Muscle of arm (tissue), 1 donor: ENCODE measurements at regions not wholly inside any gene's neighbourhood (a gene's known extent, or its start where the extent isn't known, plus 50 kb on each side); places are given as distances from the start of the nearest gene placed in this dataset.

Experiments
- DNase-seq: peaks from one replicate; pipeline ENCODE4 v3.0.0-alpha.2; 2013

DNA sequence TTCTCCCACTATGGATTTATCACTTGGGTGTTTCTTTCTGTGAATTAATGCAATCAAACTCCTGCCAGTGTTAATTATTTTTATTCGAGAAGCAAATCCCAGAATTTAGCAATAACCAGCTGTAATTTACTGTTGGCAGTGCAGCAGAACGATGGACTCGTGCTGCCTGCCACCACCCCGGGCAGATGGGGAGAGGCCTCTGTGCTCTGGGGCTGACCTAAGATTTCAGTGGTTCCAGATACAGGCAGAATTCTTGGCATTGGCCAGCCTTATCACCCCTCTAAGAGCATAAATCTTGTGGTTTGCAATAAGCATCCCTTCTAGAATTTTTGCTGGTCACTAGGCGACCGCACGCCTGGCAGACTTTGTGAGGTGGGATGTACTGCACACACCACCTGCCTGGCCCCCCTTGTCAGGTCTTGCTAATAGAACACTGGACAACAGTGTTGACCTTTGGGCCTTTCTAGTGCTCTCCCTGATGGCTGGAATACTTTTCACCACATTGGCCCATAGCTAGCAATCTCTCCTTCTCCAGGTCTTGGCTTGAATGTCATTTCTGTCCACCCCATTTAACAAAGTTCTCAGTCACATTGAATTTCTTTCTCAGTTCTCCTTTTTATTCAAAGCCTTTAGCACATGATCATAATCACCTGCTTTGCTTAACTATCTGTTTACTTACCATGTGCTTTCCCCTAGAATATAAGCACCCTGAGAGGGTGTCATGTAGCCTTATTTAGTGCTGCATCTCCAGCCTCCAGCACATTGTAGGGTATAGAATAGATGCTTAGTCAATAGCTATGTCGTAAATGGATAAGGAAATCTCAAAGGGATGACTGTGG is 122.1 kb upstream of the DYNLRB2 start:
- no peak for DNase-seq

- no peak for DNase-seq
Observed at GRCh38 chr16:80417706-80418271, 123.0 kb upstream of the DYNLRB2 start.

- no peak for DNase-seq
Observed at GRCh38 chr16:80408014-80408413, 132.8 kb upstream of the DYNLRB2 start.

DNA sequence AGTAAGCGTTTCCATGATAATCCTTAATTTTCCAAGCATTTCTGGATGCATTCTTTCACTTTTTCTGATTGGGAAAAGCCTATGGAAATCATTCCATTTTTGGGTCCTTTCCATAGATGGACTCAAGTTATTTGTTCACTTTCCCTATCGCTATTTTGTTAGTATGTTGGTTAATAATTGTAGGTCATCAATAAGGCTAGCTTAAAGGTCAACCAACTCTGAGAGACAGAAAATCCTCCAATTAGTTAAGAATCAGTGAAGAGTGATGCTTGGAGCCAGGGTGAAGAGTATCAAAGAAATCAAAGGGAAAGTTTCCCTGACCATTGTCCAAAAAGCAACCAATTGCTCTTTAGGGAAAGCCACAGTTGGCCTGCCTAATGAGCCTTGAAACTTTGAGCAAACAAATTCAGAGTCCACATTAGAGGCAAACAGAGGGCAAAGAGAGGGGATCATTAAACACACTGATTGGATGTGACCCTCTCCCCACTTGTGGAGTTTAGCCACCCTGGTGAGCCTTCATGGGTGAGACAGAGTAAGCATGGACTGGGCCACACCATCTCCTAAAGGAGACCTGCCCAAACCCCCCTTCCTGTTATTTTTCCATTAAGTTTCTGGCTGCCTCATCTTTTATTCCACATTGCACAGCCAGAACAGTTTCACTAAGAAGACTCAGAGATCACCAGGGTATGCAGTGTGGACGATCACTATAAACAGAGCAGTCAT is 133.4 kb upstream of the DYNLRB2 start:
- no peak for DNase-seq

DNA sequence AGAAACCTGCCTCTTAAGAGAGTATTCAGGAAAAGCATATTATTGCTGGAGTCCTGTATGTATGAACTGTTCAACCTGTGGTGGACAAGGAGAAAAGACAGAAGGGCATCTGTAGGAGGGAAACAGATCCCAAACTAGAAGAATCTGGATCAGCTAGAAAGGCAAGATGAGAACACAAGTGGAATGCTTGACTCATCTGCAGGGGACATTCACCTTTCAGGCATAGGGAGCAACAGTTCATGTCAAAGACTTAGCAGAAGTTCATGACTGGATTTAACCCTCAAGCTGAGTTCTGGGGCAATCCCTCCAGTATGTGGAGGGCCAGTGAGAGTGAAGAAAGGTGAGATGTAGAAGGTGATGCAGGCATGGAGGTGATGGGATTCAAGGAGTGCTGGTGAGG is 135.9 kb upstream of the DYNLRB2 start:
- no peak for DNase-seq

DNA sequence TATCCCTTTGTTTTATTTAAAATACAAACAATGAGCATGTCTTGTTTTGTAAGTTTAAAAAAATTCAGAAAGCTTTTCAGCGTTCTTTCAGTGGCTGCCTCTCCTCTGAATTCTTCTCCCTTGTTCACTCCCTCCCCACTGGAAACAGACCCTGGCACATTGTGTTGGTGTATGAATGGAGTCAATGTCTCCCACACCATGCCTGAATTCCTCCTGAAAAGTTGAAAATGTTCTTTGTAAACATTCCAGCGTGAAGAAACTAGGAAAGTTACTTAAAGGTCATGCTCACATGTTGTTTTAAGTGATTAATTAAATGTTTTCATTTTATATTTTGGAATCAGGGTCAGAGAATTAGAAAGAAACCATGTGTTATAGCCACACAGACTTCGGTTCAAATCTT is 136.9 kb upstream of the DYNLRB2 start:
- DNase-seq, result no peak

- no peak for DNase-seq
Observed at GRCh38 chr16:80390871-80391489, 149.8 kb upstream of the DYNLRB2 start.

GRCh38 chr16:80390046-80390445 is 150.7 kb upstream of the DYNLRB2 start:
- no peak for DNase-seq

- no peak for DNase-seq
Observed at GRCh38 chr16:80389338-80389737, 151.5 kb upstream of the DYNLRB2 start.

GRCh38 chr16:80387318-80387921 is 153.4 kb upstream of the DYNLRB2 start:
- no peak for DNase-seq

DNA sequence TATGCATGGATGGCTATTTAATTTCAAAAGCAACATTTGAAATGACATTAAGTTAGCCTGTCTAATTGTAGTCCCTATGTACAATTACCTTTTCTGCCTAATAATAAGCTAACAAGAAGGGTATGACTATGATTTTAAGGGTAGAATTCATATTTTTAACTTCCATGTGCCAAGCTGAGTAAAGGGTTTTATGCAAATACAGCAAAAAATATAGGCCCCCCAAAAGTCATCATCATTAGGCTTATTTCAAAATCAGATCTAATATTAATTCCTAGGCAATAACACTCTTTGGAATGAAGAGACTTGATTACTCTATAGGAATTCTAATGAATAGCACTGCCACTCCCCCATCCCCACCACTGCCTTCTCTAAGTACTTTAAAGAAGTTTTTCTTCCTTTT is 155.9 kb upstream of the DYNLRB2 start:
- no peak for DNase-seq

GRCh38 chr16:80380514-80380913 is 160.3 kb upstream of the DYNLRB2 start:
- no peak for DNase-seq

GRCh38 chr16:80377096-80377956 is 163.5 kb upstream of the DYNLRB2 start:
- peak; percentile 73 for DNase-seq

- no peak for DNase-seq
Observed at GRCh38 chr16:80375973-80376372, 164.8 kb upstream of the DYNLRB2 start.

GRCh38 chr16:80375513-80375912 is 165.3 kb upstream of the DYNLRB2 start:
- DNase-seq, result no peak

DNA sequence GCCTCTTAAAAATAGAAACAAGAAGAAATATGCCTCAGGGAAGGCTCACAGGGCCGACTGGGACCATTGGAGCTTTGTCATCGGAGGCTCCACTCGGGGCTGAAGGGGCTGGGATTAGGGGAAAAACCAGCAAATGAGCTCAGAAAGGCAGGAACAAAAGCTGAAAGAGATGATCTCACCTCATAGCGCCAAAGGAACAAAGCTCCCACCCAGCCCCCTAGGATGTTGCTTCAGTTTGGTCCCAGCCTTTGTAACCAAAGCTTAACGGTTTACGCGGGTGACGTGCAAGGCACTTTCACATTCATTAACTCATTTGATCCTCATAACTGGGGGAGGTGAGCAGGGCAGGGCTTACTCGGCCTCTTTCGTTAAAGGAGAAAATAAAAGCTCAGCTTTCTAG is 168.5 kb upstream of the DYNLRB2 start:
- DNase-seq, result no peak

DNA sequence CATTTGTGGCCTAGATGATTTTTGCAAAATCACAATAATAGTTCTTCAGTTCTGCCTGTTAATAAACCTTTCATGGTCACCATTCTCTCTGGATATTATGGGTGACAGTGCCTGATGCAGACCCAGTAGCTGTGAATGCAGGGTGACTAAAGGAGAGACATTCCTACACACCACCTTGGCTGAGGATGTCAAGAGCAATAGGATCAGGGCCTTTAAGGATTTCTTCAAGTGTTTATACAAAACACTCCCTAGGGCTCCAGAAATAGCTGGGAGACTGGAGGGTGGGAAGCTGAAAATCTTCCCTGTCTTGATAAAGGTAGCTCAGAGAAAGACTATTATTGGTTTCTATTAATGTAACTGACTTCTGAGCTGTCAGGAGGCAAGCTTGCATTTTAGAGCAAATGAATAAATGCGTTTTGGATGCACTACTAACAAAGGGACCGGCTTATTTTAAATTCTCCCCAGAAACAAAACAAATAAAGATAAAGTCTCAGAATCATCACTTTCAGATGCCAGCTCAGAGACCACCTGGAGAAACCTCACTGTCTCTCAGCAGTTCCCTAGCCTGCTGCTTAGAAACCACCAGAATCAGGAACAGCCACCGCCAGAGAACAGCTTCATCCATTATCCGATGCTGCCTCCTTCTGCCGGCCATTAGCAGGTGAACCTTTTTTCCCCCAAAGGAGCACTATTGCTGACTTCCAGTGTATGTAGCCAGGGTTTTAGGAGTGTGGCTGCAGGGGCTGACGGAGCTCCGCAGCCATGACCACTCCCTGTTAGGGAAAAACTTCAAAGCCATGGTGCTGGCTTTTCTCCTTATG is 171.4 kb upstream of the DYNLRB2 start:
- DNase-seq, result peak; percentile 73

- DNase-seq, result no peak
Observed at GRCh38 chr16:80367037-80367658, 173.6 kb upstream of the DYNLRB2 start.

- DNase-seq, result no peak
Observed at GRCh38 chr16:80366023-80366422, 174.8 kb upstream of the DYNLRB2 start.

DNA sequence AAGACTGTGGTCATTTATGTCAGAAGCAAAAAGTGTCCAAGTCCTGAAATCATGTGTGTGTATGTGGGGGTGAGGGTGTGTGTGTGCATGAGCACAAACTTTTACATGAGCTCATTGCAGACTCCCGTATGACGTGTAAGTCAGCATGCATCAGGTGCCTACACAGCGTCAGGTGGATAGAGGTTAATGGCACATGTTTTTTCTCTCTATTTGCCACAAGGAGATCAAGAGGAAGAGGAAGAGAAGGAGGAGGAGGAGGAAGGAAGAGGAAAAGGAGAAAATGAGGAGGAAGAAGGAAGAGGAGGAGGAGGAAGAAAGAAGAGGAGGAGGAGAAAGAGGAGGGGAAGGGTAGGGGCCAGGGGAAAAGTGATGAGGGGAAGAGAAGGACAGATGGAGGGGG is 178.0 kb upstream of the DYNLRB2 start:
- no peak for DNase-seq
